ENCODE measurements at regions not wholly inside any gene's neighbourhood (a gene's known extent, or its start where the extent isn't known, plus 50 kb on each side); places are given as distances from the start of the nearest gene placed in this dataset.

DNA sequence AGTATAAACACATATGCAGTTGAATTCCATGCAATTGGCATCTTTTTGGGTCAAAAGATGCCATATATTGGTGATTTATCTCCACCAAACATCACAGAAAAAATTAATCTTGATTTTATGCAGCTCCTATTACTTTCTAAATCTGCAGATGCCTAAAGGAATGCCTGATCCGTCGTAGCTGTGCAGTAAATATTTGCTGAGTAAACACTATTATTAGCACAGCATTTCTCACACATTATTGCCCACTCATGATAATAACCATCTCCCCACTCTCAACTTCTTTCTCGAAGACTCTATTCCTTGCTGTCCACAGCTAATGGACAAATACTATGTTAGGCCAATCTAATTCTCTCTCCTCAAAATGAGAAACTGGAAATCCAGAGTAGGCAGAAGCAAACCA, 625.2 kb downstream of the ZIC1 start:
- H3K9me3 ChIP-seq (ENCODE audit: control insufficient read depth, insufficient read depth, low read length) = no peaks in the 10 kb centered on the region; the same call in 1 of the 2 replicates
- H3K4me3 ChIP-seq (ENCODE audit: low read length) = no peak overlapping the region
- H3K27ac ChIP-seq (ENCODE audit: low read depth, low read length) = no peak overlapping the region
- no peaks in the 10 kb centered on the region for H3K9me2 ChIP-seq (replicated peaks; ENCODE audit: control insufficient read depth, low read length)
- no peaks in the 10 kb centered on the region for H3K79me2 ChIP-seq (ENCODE audit: control insufficient read depth, low read length)
- H3K4me2 ChIP-seq (ENCODE audit: low read length) = no peak overlapping the region
- H3F3A ChIP-seq (ENCODE audit: control insufficient read depth, insufficient read depth) = no peaks in the 10 kb centered on the region
- no peak for TF ChIP-seq EZH2phosphoT487 (IDR thresholded peaks at IDR 0.05; ENCODE audit: borderline replicate concordance, low read length)
- TF ChIP-seq, protein P1, sequence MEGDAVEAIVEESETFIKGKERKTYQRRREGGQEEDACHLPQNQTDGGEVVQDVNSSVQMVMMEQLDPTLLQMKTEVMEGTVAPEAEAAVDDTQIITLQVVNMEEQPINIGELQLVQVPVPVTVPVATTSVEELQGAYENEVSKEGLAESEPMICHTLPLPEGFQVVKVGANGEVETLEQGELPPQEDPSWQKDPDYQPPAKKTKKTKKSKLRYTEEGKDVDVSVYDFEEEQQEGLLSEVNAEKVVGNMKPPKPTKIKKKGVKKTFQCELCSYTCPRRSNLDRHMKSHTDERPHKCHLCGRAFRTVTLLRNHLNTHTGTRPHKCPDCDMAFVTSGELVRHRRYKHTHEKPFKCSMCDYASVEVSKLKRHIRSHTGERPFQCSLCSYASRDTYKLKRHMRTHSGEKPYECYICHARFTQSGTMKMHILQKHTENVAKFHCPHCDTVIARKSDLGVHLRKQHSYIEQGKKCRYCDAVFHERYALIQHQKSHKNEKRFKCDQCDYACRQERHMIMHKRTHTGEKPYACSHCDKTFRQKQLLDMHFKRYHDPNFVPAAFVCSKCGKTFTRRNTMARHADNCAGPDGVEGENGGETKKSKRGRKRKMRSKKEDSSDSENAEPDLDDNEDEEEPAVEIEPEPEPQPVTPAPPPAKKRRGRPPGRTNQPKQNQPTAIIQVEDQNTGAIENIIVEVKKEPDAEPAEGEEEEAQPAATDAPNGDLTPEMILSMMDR (IDR thresholded peaks at IDR 0.05; ENCODE audit: low read depth, low read length, poor library complexity, severe bottlenecking) = no peak
- H4K20me1 ChIP-seq (ENCODE audit: control insufficient read depth, insufficient read depth, low read depth, low read length) = no peaks in the 10 kb centered on the region
- H3K36me3 ChIP-seq (ENCODE audit: control insufficient read depth, low read length) = no peaks in the 10 kb centered on the region
- H3K4me1 ChIP-seq (ENCODE audit: control insufficient read depth, low read length) = no peaks in the 10 kb centered on the region
- H3K27me3 ChIP-seq (ENCODE audit: control insufficient read depth, low read length) = no peaks in the 10 kb centered on the region

DNA sequence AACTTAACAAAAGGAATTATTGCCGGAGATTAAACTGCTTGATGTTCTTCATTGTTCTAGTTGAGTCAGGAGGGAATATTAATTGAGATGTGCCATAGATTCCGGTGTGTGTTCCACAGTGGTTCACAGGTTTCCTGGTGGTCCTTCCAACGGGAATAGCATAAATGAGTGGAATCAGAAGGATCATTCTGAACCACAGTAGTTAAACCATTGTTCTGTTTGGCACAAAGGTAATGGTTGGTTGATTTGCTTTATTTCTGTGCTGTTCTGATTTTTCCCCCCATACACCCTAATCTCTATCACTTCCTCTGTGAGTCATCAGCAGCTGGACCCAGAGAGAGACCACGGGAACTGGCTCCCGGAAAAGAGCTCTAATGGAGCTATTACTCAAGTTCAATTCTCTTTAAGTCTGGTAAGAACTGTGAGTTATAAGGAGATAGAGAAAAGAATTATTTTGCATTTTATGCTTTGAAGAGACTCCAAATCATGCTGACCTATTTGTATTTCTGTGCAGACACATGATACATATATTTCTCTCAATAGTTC, 627.2 kb downstream of the ZIC1 start:
- Histone ChIP-seq H4K20me1 (ENCODE audit: control insufficient read depth, insufficient read depth, low read depth, low read length) (no peaks in the 10 kb centered on the region), H3K4me3 (ENCODE audit: low read length) (no peak overlapping the region), H3K4me2 (ENCODE audit: low read length) (no peak overlapping the region), H3F3A (ENCODE audit: control insufficient read depth, insufficient read depth) (no peaks in the 10 kb centered on the region), H3K4me1 (ENCODE audit: control insufficient read depth, low read length) (no peaks in the 10 kb centered on the region), H3K27me3 (ENCODE audit: control insufficient read depth, low read length) (no peaks in the 10 kb centered on the region), H3K36me3 (ENCODE audit: control insufficient read depth, low read length) (no peaks in the 10 kb centered on the region), H3K9me2 (replicated peaks; ENCODE audit: control insufficient read depth, low read length) (no peaks in the 10 kb centered on the region), H3K79me2 (ENCODE audit: control insufficient read depth, low read length) (no peaks in the 10 kb centered on the region), H3K27ac (ENCODE audit: low read depth, low read length) (no peak overlapping the region), H3K9me3 (ENCODE audit: control insufficient read depth, insufficient read depth, low read length) (no peaks in the 10 kb centered on the region; the same call in 1 of the 2 replicates)
- TF ChIP-seq EZH2phosphoT487 (IDR thresholded peaks at IDR 0.05; ENCODE audit: borderline replicate concordance, low read length) = no peak
- TF ChIP-seq, protein P1 (IDR thresholded peaks at IDR 0.05; ENCODE audit: low read depth, low read length, poor library complexity, severe bottlenecking) = no peak

DNA sequence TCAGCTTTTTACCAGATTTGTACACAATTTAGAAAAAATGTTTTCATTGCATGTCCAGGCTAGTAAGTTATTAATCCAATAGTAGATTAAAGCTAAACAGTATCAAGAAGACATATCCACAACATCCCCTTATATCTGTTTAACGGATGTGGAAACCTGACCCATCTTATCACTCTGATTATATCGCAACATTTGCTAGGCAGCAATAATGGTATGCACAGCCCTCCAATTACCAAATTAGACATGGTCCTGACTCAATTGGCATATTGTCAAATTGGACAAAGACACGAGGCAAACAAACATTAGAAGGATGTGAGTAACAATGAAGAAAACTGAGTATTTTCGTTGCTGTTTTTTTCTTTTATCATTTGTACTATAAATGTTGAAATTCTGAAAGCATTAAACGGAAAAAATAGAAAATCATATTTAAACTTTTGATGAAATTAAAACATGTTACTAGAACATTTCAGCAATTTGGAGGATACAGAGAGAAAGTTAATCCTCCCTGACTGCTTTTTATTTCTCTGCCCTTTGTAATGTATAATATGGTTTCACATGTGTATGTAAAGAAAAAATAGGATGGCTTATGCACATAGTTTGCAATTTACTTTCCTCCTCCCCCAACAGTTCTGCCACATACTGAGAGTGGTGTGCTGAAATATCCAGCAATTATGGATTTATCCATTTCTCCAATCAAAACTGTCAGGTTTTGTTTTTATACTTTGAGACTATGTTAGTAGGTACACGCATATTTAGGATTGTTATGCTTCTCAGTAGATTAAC, 633.7 kb downstream of the ZIC1 start:
- no peaks in the 10 kb centered on the region; the same call in 1 of the 2 replicates for H3K9me3 ChIP-seq (ENCODE audit: control insufficient read depth, insufficient read depth, low read length)
- H3K27me3 ChIP-seq (ENCODE audit: control insufficient read depth, low read length) = no peaks in the 10 kb centered on the region
- TF ChIP-seq EZH2phosphoT487 (IDR thresholded peaks at IDR 0.05; ENCODE audit: borderline replicate concordance, low read length) = no peak
- TF ChIP-seq, protein P1 (IDR thresholded peaks at IDR 0.05; ENCODE audit: low read depth, low read length, poor library complexity, severe bottlenecking) = no peak
- H3K36me3 ChIP-seq (ENCODE audit: control insufficient read depth, low read length) = no peaks in the 10 kb centered on the region
- no peaks in the 10 kb centered on the region for H3K9me2 ChIP-seq (replicated peaks; ENCODE audit: control insufficient read depth, low read length)
- H3K27ac ChIP-seq (ENCODE audit: low read depth, low read length) = no peak overlapping the region
- no peaks in the 10 kb centered on the region for H3K79me2 ChIP-seq (ENCODE audit: control insufficient read depth, low read length)
- H3K4me1 ChIP-seq (ENCODE audit: control insufficient read depth, low read length) = no peaks in the 10 kb centered on the region
- no peak overlapping the region for H3K4me2 ChIP-seq (ENCODE audit: low read length)
- no peaks in the 10 kb centered on the region for H4K20me1 ChIP-seq (ENCODE audit: control insufficient read depth, insufficient read depth, low read depth, low read length)
- no peak overlapping the region for H3K4me3 ChIP-seq (ENCODE audit: low read length)
- H3F3A ChIP-seq (ENCODE audit: control insufficient read depth, insufficient read depth) = no peaks in the 10 kb centered on the region
